SK-N-SH treated with all-trans-retinoic acid at 6 μM for 48 hours (cell line): ENCODE measurements at regions not wholly inside any gene's neighbourhood (a gene's known extent, or its start where the extent isn't known, plus 50 kb on each side); places are given as distances from the start of the nearest gene placed in this dataset.

Source experiments
- ATAC-seq: fragments of 200-7000 bp; cut with Tn5 transposase; 3 replicates; pipeline ENCODE4 v1.9.1; 2020; ENCODE audit warnings: mild to moderate bottlenecking, moderate library complexity
- BACH2 ChIP-seq: fragments of 250-450 bp; sonication (Bioruptor Pico); IDR thresholded peaks from 2 replicates; pipeline ENCODE4 v1.9.0; 2021; ENCODE audit warnings: mild to moderate bottlenecking, borderline replicate concordance
- CSDC2 ChIP-seq: fragments of 250-450 bp; sonication (Bioruptor Pico); IDR thresholded peaks from 2 replicates; pipeline ENCODE4 v1.5.0; 2020; ENCODE audit warnings: mild to moderate bottlenecking, moderate library complexity
- ESRRG ChIP-seq: fragments of 250-450 bp; sonication (Bioruptor Pico); IDR thresholded peaks from 2 replicates; pipeline ENCODE4 v1.6.1; 2021; ENCODE audit warnings: mild to moderate bottlenecking
- GLIS3 ChIP-seq: fragments of 250-450 bp; sonication (Bioruptor Pico); IDR thresholded peaks from 2 replicates; pipeline ENCODE4 v1.5.0; 2020; ENCODE audit warnings: mild to moderate bottlenecking, moderate library complexity
- ISL1 ChIP-seq: fragments of 250-450 bp; sonication (Bioruptor Pico); IDR thresholded peaks from 2 replicates; pipeline ENCODE4 v2.1.2; 2022; ENCODE audit warnings: mild to moderate bottlenecking, moderate library complexity
- OSR1 ChIP-seq: fragments of 250-450 bp; sonication (Bioruptor Pico); IDR thresholded peaks from 2 replicates; pipeline ENCODE4 v1.8.0; 2022; ENCODE audit warnings: moderate library complexity, mild to moderate bottlenecking, inconsistent platforms
- RARB ChIP-seq: fragments of 250-450 bp; sonication (Bioruptor Pico); IDR thresholded peaks from 2 replicates; pipeline ENCODE4 v1.8.0; 2021; ENCODE audit warnings: mild to moderate bottlenecking, moderate library complexity
- SNAI2 ChIP-seq: fragments of 250-450 bp; sonication (Bioruptor Pico); IDR thresholded peaks from 2 replicates; pipeline ENCODE4 v1.5.0; 2020; ENCODE audit warnings: mild to moderate bottlenecking, moderate library complexity
- TOX ChIP-seq: fragments of 250-450 bp; sonication (Bioruptor Pico); IDR thresholded peaks from 2 replicates; pipeline ENCODE4 v1.8.0; 2021; ENCODE audit warnings: mild to moderate bottlenecking, moderate library complexity, borderline replicate concordance
- ZFP3 ChIP-seq: fragments of 250-450 bp; sonication (Bioruptor Pico); IDR thresholded peaks from 2 replicates; pipeline ENCODE4 v1.5.0; 2020; ENCODE audit warnings: mild to moderate bottlenecking, moderate library complexity
- ZNF565 ChIP-seq: fragments of 450-650 bp; formaldehyde crosslinking; conservative IDR thresholded peaks from 2 replicates; pipeline ENCODE4 v1.5.0; 2020; ENCODE audit warnings: low read depth, mild to moderate bottlenecking, moderate library complexity
- ZNF70 ChIP-seq: fragments of 450-650 bp; formaldehyde crosslinking; IDR thresholded peaks from 2 replicates; pipeline ENCODE4 v1.5.0; 2020; ENCODE audit warnings: mild to moderate bottlenecking, moderate library complexity
- ZNF8 ChIP-seq: fragments of 450-650 bp; formaldehyde crosslinking; IDR thresholded peaks from 2 replicates; pipeline ENCODE4 v1.5.0; 2020; ENCODE audit warnings: mild to moderate bottlenecking, moderate library complexity
- TF ChIP-seq, protein P1 (sequence below): fragments of 250-450 bp; sonication (Bioruptor Pico); IDR thresholded peaks from 2 replicates; pipeline ENCODE4 v1.5.1; 2021; ENCODE audit warnings: mild to moderate bottlenecking, moderate library complexity
- TF ChIP-seq, protein P2 (sequence below): fragments of 250-450 bp; sonication (Bioruptor Pico); IDR thresholded peaks from 2 replicates; pipeline ENCODE4 v1.5.1; 2020; ENCODE audit warnings: low read depth, mild to moderate bottlenecking, moderate library complexity
- TF ChIP-seq, protein P3 (sequence below): fragments of 250-450 bp; sonication (Bioruptor Pico); IDR thresholded peaks from 2 replicates; pipeline ENCODE4 v1.8.0; 2021; ENCODE audit warnings: low read depth, mild to moderate bottlenecking, moderate library complexity, borderline replicate concordance
- TF ChIP-seq, protein P4 (sequence below): fragments of 250-450 bp; sonication (Bioruptor Pico); IDR thresholded peaks from 2 replicates; pipeline ENCODE4 v1.5.0; 2020; ENCODE audit warnings: mild to moderate bottlenecking, moderate library complexity
- TF ChIP-seq, protein P5 (sequence below): fragments of 250-450 bp; sonication (Bioruptor Pico); IDR thresholded peaks from 2 replicates; pipeline ENCODE4 v1.8.0; 2020; ENCODE audit warnings: mild to moderate bottlenecking, moderate library complexity, borderline replicate concordance

DNA sequence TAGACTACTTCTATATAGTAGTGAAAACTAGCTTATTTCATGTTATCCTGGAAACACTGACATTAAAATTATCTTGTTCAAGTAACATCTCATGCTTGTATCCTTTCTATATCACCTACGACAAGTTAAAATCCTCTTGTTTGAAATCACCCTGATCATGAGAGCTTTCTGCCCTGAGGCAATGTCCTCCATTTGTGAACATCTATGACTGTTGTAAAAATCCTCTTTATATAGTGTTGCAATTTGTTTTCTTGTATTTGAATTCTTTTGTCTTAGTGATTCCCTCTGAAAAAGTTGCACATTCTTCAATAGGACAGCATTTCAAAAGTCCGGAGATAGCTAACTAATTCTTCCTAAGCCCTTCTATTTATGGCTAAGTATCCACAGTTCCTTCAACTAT is 480.3 kb downstream of the NSUN3 start:
- TF ChIP-seq SNAI2 (CRISPR knock-in tag), result no peak
- no peak for TF ChIP-seq OSR1 (CRISPR knock-in tag)
- no peak for TF ChIP-seq TOX (CRISPR knock-in tag)
- TF ChIP-seq, protein P1, sequence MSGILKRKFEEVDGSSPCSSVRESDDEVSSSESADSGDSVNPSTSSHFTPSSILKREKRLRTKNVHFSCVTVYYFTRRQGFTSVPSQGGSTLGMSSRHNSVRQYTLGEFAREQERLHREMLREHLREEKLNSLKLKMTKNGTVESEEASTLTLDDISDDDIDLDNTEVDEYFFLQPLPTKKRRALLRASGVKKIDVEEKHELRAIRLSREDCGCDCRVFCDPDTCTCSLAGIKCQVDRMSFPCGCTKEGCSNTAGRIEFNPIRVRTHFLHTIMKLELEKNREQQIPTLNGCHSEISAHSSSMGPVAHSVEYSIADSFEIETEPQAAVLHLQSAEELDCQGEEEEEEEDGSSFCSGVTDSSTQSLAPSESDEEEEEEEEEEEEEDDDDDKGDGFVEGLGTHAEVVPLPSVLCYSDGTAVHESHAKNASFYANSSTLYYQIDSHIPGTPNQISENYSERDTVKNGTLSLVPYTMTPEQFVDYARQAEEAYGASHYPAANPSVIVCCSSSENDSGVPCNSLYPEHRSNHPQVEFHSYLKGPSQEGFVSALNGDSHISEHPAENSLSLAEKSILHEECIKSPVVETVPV, result no peak
- no peak for TF ChIP-seq ISL1 (CRISPR knock-in tag)
- no peak for TF ChIP-seq CSDC2 (CRISPR knock-in tag)
- ATAC-seq, result no peak

DNA sequence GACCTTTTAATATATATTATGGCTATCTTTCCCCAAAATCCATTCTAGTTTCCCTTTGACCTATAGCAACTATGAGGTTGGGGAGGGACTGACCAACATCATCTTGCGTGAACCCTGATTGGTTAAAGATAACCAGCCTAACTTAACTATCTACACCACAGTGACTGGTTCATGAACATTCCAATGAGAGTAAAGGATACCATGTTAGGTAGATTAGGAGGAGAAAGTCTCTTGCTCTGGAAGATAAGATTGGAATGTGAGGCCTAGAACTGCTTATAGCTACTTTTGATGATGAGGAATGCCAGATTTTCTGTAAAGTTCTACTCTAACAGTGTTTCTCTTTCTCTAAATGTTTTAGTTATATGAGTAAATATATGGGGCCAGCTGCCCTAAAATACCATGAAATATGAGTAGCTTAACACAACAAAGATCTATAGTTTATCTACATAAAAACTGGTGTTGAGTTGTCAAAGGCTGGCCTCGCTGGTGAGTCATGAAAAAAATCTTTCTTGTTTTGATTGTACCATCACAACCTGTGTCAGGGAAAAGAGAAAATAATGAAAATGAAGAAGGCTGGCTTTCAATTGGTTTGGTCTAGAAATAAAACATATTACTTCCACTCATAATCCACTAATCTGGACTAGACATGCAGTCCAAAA is 481.4 kb downstream of the NSUN3 start:
- ATAC-seq, result no peak
- TF ChIP-seq GLIS3, result no peak
- no peak for TF ChIP-seq RARB
- TF ChIP-seq, protein P2, sequence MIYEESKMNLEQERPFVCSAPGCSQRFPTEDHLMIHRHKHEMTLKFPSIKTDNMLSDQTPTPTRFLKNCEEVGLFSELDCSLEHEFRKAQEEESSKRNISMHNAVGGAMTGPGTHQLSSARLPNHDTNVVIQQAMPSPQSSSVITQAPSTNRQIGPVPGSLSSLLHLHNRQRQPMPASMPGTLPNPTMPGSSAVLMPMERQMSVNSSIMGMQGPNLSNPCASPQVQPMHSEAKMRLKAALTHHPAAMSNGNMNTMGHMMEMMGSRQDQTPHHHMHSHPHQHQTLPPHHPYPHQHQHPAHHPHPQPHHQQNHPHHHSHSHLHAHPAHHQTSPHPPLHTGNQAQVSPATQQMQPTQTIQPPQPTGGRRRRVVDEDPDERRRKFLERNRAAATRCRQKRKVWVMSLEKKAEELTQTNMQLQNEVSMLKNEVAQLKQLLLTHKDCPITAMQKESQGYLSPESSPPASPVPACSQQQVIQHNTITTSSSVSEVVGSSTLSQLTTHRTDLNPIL (CRISPR knock-in tag), result no peak
- no peak for TF ChIP-seq ZNF8 (CRISPR knock-in tag)
- TF ChIP-seq, all 23 proteins: peak for 0

DNA sequence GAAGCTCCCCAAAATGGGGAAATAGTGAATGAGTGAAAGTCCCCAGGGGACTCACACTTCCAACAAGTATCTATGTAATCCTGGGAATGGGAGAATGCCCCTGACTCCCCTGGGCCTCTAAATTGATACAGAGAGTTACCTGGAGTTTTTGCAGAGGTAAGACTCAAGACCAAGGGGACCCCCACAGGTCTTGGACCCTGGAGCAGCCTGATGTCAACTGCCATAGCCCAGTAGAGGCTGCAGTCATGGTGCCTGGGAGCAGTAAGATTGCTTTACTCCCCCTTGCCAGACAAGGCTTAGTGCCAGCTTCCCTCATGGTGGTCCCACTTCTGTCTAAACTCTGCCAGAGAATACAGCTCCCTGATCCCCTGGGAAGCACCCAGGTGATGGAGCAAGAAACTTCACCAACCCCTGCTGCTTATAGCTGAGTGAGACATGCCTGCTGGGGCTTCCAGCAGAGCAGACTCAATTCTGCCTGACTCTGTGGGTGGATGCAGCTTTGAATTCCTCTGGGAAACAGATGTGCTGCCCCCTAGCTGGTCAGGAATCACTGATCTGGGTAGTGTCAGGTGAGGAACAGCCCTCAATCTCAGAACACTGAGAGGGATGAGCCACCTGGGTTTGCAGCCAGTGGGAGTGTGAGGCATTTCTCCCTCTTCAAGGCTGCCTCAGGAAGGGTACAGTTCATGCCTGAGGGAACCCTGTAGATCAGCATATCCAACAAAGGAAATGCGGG is 485.9 kb downstream of the NSUN3 start:
- TF ChIP-seq OSR1 (CRISPR knock-in tag), result no peak
- no peak for TF ChIP-seq ZNF565 (CRISPR knock-in tag)
- TF ChIP-seq ISL1 (CRISPR knock-in tag), result no peak
- TF ChIP-seq SNAI2 (CRISPR knock-in tag), result no peak
- no peak for TF ChIP-seq ZNF8 (CRISPR knock-in tag)
- TF ChIP-seq, protein P3, sequence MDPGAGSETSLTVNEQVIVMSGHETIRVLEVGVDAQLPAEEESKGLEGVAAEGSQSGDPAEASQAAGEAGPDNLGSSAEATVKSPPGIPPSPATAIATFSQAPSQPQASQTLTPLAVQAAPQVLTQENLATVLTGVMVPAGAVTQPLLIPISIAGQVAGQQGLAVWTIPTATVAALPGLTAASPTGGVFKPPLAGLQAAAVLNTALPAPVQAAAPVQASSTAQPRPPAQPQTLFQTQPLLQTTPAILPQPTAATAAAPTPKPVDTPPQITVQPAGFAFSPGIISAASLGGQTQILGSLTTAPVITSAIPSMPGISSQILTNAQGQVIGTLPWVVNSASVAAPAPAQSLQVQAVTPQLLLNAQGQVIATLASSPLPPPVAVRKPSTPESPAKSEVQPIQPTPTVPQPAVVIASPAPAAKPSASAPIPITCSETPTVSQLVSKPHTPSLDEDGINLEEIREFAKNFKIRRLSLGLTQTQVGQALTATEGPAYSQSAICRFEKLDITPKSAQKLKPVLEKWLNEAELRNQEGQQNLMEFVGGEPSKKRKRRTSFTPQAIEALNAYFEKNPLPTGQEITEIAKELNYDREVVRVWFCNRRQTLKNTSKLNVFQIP (CRISPR knock-in tag), result no peak
- TF ChIP-seq ZFP3 (CRISPR knock-in tag), result no peak
- TF ChIP-seq BACH2, result no peak
- no peak for TF ChIP-seq TOX (CRISPR knock-in tag)
- TF ChIP-seq, protein P4, sequence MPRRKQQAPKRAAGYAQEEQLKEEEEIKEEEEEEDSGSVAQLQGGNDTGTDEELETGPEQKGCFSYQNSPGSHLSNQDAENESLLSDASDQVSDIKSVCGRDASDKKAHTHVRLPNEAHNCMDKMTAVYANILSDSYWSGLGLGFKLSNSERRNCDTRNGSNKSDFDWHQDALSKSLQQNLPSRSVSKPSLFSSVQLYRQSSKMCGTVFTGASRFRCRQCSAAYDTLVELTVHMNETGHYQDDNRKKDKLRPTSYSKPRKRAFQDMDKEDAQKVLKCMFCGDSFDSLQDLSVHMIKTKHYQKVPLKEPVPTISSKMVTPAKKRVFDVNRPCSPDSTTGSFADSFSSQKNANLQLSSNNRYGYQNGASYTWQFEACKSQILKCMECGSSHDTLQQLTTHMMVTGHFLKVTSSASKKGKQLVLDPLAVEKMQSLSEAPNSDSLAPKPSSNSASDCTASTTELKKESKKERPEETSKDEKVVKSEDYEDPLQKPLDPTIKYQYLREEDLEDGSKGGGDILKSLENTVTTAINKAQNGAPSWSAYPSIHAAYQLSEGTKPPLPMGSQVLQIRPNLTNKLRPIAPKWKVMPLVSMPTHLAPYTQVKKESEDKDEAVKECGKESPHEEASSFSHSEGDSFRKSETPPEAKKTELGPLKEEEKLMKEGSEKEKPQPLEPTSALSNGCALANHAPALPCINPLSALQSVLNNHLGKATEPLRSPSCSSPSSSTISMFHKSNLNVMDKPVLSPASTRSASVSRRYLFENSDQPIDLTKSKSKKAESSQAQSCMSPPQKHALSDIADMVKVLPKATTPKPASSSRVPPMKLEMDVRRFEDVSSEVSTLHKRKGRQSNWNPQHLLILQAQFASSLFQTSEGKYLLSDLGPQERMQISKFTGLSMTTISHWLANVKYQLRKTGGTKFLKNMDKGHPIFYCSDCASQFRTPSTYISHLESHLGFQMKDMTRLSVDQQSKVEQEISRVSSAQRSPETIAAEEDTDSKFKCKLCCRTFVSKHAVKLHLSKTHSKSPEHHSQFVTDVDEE, result no peak
- TF ChIP-seq GLIS3, result no peak
- TF ChIP-seq ESRRG, result no peak
- TF ChIP-seq, protein P5, sequence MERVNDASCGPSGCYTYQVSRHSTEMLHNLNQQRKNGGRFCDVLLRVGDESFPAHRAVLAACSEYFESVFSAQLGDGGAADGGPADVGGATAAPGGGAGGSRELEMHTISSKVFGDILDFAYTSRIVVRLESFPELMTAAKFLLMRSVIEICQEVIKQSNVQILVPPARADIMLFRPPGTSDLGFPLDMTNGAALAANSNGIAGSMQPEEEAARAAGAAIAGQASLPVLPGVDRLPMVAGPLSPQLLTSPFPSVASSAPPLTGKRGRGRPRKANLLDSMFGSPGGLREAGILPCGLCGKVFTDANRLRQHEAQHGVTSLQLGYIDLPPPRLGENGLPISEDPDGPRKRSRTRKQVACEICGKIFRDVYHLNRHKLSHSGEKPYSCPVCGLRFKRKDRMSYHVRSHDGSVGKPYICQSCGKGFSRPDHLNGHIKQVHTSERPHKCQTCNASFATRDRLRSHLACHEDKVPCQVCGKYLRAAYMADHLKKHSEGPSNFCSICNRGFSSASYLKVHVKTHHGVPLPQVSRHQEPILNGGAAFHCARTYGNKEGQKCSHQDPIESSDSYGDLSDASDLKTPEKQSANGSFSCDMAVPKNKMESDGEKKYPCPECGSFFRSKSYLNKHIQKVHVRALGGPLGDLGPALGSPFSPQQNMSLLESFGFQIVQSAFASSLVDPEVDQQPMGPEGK (CRISPR knock-in tag), result no peak
- TF ChIP-seq ZNF70 (CRISPR knock-in tag), result no peak
- ATAC-seq, result no peak

DNA sequence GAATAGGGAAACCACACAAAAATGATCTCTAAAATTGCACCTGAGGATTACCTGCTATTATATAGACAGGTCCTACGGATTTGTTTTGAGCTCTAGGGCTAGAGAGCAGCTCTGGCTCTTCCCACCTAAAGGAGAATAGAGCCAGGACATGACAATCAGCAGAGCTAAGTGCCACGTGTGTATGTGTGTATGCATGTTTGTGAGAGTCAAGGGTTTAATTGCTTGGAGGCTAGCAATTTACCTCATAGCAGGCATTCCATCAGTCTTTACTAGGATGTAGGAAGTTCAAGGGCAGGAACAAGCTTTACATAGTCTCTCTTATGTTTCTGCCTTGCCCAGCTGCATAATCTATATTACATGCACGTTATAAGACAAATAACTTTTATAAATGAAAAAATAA is 498.2 kb downstream of the NSUN3 start:
- no peak for ATAC-seq
- TF ChIP-seq SNAI2 (CRISPR knock-in tag), result no peak
- no peak for TF ChIP-seq TOX (CRISPR knock-in tag)
- TF ChIP-seq BACH2, result no peak
- TF ChIP-seq CSDC2 (CRISPR knock-in tag), result no peak
- TF ChIP-seq, protein P3 (CRISPR knock-in tag), result no peak
- TF ChIP-seq GLIS3, result no peak
- TF ChIP-seq ISL1 (CRISPR knock-in tag), result no peak
